Inflammatory macrophage treated with lipopolysaccharide for 4 hours (primary cell): ENCODE measurements at regions not wholly inside any gene's neighbourhood (a gene's known extent, or its start where the extent isn't known, plus 50 kb on each side); places are given as distances from the start of the nearest gene placed in this dataset.

Experiments used
- DNase-seq: peaks from one replicate; pipeline ENCODE4 v3.0.0-alpha.2; 2020

DNA sequence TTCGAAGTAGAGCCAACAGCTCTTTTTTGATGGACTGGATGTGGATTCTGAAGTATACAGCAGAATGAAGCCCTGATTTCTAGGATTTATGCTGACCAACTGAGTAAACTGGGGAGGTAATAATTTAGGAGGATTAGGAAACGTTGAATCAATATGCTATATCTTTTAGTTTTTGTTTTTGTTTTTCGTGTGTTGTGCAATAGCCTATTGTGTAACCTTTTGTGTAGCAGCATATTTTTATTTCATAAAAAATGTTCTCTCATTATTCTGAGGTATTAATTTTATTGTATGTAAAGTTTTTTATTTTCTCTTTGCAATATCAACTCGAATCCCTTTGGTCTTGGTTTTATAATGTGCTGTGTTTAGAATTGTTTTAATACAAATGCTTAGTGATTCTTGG, 902.3 kb downstream of the EFNA5 start:
- DNase-seq, result no peak

DNA sequence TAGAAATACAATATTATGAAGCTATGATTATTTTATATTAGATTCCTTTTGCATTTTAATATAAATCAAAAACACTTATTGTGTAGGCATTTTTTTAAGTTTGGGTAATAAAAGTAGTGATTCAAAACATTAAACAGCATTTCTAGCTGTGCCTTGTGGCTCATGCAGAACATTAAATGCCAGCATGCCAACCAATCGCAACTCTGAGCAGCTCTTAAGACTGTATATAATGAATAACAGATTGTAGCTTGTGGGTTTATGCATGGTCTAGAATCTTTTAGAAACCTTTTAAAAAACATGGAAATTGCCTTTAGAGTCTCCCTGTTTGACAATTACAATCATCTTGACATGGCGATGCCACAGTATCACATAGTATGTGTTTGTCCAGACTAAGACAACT, 903.8 kb downstream of the EFNA5 start:
- DNase-seq, result no peak

DNA sequence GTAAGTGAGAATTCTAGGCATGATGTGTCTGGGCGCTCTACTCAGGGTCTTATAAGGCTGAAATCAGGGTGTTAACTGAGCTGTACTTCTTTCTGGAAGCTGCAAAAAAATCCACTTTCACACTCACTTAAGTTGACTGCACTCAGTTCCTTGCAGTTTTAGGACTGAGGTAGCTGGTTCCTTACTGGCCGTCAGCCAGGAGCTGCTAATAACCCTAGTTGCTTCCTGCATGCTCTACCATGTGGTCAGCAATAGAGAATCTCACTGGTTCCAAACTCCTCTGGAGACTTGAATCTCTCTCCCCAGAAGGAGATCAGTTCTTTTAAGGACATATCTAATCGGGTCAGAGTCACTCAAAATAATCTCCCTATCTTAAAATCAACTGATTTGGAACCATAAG, 911.2 kb downstream of the EFNA5 start:
- DNase-seq, result no peak

DNA sequence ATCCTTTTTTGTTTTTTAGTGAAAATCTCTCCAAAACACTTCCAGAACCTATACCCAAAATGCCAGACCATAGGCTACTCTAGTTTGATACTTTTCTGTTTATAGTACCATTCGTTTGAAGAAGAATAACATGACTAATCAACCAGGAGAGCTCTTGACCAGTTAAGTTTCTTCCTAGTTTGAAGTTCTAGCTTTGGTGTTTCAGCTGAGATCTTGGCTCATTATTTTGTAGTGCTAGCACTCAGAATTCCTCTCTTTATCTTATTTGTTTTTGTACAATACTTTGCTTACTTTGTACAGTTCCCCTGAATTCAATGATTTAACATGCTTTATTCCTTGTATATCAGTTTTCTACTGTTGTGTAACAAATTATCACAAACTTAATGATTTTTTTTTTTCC, 911.6 kb downstream of the EFNA5 start:
- DNase-seq, result no peak

DNA sequence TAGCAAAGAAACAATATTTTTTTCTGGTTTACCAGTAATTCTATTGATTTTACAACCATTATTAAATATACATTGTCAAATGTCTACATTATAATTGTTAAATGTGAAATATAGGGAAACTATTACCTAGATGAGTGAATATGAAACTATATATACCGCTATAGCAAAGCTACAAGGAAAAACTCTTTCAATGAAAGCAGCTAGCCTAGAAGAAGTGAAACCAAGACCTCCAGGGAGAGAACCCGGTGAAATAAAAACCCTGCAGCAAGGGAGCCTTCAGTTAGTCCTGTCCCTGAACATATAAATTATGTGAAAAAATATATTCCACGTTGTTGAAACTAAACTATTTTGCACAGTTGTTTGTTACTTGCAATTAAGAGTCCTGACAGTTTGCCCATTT, 913.1 kb downstream of the EFNA5 start:
- DNase-seq, result no peak

DNA sequence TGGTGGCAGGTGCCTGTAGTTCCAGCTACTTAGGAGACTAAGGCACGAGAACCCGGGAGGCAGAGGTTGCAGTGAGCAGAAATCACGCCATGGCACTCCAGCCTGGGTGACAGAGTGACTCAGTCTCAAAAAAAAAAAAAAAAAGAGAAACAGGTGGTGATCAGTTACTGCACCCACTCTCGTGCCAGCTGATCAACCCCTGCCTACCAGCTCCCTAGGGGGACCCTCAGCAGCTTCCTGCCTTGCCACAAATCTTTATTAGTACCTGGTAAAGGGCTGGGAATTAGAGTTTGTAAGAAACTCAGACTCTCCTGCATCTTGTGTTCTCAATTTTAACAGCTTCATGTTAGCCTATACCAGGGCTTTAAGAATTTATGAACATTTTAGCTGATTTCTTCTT, 914.9 kb downstream of the EFNA5 start:
- no peak for DNase-seq

DNA sequence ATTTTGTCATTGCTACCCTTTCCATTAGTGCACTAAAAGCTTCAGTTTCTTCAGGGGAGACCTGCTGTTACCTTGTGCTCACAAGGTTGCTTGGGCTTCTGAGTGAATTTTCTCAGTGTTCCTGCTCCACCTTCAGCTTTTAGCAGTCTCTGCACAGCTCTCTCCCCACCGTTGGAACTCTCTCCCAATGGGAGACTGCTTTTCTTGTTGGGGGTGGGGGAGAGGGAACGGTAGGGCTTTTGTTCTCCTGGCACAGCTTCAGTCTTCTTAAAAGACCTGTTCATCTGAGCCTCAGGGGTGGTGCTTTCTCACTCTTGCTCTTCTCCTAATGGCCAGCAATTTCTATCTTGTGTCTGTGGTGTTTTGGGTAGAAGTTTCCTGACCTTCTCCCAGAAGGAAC, 915.7 kb downstream of the EFNA5 start:
- DNase-seq, result no peak

DNA sequence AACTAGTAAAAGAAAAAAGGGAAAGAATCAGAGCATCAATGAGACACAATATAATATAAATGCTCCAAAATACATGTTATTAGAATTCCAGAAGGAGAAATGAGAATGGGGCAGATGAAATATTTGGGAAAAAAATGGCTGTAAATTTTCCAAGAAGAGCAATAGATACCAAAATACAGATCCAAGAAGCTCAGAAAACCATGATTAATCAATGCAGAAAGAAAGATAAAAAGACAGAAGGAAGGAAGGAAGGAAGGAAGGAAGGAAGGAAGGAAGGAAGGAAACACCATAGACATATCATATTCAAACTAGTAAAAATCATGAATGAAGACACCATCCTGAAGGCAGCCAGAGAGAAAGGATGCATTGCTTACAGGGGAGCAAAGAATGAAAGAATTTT, 920.9 kb downstream of the EFNA5 start:
- no peak for DNase-seq

DNA sequence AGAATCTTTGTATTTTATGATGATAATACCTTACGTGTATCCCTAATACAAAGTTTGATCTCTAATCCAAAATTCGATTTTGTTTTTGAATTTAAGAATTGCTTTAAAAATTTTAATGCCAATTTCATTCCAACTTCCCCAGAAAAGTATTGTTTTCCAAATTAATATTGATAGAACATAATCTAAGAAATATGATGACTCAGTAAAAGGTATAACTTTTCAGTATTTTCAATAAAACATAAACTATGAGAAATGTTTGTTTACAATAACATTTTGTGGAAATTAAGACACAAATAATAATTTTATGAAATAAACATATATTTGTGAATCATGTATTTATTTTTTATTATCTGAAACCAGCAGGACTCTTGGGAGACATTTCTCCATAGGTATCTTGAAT, 931.6 kb downstream of the EFNA5 start:
- DNase-seq, result no peak

DNA sequence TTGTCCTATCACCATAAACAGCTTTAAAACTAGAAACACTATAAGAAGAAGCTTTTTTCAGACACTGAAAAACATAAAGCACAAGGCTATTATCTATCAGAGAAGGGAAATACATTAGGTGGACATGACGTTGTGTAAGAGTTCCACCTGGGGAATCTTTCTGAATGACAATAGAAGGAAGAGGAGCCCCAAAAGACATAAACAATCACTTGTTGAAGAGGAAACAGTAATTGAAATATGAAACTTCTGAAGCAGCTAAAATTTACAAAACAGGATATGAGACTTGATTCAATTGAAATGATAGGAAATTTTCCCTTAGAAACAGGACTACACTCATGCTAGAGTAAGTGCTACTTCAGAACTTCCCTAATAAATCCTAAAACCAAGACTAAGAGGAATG, 933.6 kb downstream of the EFNA5 start:
- no peak for DNase-seq

DNA sequence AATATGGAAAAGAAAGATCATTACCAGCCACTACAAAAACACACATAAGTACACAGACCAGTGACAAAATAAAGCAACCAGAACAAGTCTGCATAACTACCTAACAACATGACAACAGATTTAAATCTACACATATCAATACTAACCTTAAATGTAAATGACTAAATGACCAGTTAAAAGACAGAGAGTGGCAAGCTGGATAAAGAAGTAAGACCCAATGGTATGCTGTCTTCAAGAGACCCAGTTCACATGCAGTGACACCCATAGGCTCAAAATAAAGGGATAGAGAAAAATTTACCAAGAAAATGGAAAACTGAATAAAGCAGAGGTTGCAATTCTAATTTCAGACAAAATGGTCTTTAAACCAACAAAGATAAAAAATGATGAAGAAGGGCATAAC, 938.1 kb downstream of the EFNA5 start:
- no peak for DNase-seq

DNA sequence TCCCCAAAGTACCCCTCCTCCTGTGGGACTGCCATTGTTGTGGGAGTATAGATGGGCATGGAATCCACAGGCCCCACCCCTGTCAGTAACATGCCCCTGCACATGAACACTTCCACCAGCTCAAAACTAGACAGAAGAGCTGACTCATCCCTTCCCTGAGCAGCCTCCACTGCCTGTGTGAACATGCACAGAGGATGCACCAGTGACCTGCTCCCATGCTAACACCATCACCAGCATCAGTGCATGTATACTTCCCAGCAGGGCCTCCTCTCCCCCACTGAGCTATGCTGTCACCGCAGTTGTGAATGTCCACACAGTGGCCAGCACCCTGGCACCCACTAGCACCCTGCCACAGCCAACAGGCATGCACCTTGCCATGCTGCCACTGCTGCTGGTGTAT, 939.8 kb downstream of the EFNA5 start:
- no peak for DNase-seq

DNA sequence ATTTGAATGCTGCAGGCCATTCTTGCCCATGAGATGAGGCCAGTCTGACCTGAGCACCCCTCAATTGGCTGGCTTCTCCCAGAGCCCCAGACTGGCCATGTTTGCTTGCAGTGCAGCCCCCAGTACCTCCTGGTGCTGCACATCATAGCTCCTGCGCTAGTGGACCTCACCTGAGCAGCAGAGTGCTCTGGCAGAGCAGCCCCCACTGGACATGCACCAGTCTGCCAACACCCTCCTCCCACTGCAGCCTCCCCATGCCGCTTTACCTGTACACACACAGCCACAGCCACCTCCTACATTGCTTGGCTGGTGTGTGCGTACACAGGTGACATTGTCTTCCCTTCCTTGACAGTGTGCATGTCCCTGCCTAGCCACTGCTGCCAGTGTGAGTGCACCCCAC, 940.2 kb downstream of the EFNA5 start:
- DNase-seq, result no peak

DNA sequence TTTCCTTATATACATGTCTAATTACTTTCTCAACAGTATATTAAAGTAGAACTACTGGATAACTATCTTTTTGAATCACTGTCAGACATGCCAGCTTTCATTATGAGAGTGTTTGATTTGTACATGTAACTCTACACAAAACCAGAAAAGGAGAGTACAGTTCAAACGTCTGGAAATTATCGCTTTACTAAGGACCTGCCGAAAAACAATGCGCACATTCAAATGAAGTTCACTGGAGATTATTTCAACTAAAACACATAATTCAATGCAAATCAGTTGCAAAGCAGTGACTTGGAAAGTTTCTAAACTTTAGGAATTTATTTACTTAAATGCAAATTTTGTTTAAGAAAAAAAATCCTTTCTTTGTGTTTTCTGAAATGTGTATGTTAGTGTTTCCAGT, 942.5 kb downstream of the EFNA5 start:
- DNase-seq, result no peak

DNA sequence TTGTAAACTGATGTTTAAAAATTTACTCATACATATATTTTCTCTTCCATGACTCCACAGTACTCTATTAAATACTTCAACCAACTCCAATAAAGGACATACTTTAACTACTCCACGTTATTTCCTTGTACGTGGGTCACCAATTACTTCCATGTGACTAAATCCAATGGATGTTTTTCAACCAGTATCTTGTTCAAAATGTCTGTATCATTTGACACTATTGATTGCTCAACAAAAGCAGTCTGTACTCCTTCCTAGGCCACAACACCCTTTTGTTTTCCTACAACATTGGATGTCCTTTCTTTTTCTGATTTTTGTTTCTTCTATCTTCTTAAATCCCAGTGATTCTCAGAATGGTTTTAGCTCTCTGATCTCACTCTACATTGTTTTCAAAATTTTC, 943.7 kb downstream of the EFNA5 start:
- DNase-seq, result no peak

DNA sequence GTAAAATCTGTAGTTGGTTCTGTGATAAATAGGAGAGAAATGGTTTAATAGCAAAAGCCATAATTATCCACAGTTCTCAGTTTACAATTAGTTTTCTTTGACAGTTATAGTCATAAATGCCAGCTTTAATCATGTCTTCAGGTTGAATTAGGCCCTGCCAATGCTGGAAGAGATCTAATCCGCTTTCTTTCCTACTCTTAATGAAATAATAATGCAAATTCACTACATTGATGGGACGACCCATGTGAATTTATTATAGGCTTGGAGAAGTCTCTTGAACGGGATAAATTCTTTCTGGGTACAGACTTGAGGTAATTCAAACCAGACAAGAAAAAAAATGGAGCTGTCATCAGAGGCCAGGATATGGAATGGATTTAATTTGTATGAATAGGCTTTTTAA, 950.4 kb downstream of the EFNA5 start:
- DNase-seq, result no peak

DNA sequence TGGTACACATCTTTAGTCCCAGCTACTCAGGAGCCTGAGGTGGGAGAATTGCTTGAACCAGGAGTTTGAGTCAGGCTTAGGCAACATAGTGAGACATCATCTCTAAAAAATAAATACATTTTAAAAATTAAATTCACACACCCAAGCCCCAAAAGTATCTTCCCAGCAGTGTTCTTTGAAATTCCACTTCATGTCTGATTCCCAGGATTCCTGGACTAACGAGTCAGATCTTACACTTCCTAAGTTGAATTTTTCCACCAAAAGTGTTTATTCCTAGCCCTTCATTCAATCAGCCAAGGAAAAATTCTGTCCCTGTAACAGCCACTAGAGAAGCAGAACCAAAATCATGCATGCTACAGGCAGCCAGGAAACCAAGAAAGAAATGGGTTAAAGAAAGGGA, 970.9 kb downstream of the EFNA5 start:
- DNase-seq, result no peak

DNA sequence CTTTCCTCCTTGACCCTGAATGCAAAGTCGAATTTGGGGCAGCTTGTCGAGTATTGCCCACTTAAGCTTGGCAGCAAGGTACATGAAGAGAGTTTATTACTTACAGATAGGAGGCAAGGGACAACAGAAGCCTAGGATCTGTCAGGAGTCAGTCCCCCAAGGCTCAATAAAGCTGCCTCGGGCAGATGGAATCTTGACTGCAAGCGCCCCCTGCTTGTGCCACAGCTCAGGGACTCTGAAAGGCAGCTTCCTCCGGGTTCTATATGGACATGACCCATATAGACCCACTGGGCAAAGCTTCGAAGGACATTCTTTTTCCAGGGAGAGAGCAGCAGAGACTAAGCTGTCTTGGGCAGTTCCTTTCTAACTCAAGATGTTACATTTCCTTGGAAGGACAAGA, 971.5 kb downstream of the EFNA5 start:
- DNase-seq, result no peak

DNA sequence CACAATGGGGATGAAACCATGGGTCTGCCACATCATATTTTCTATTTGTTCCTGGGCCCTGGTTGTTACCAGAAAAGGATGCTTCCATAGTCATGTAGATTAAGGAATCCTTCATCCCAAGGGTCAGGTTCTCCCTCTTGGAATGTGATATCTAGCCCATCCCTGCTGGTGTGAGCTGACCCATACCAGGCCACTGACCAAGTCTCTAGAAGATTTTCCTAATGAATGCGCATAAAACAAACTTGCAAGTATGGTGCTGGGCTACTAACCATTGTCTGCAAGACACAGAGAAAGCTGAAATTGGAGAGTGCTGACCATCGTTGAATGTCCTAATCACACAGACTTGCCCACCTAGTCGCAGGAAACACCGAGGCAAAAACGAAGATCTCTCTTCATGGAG, 972.6 kb downstream of the EFNA5 start:
- DNase-seq, result no peak

DNA sequence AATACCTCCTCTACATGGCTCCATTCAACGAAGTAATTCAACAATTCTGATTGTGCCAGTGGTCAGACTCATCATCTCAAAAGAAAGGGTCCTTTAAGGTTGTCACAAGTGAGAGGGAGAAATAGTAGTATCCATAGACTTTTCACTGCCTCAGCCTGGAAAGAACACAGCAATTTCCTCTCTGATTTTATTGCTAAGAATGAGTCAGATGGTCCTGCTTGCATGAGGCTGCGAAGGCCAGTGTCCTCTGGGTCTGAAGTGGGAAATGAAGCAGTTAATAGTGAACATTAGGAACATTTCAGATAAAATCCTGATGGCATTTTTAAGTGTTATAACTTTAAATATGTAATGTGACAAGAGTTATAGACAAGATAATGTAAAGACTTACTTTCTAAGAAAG, 979.0 kb downstream of the EFNA5 start:
- DNase-seq, result no peak

DNA sequence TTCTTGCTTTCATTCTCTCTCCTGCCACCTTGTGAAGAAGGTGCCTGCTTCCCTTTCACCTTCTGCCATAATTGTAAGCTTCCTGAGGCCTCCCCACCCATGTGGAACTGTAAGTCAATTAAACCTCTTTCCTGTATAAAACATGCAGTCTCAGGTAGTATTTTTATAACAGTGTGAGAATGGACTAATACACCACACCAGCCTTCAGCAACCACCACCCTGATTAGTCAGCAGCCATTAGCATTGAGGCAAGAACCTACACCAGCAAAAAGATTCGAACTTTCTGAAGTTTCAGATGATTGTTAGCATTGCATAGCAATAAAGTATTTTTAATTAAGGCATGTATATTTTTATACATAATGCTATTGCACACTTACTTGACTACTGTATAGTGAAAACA, 980.2 kb downstream of the EFNA5 start:
- DNase-seq, result no peak

DNA sequence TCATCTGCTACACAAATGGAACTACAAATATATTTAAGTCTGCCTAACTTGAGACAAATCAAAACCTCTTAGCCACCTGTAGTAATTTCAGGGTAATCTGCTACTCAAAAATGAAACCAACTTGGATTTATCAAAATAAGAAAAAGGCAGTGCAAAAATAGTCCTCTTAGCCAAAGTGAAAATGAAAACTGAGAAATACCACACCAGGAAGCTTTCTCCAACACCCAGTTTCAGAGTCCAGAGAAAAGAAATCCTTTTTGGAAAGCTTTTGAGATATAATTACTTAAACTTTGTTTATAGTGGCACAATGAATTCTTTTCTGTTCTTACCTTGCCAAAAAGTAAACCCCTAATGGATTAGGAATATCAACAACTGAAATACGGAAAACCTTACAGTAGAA, 990.4 kb downstream of the EFNA5 start:
- DNase-seq, result no peak

DNA sequence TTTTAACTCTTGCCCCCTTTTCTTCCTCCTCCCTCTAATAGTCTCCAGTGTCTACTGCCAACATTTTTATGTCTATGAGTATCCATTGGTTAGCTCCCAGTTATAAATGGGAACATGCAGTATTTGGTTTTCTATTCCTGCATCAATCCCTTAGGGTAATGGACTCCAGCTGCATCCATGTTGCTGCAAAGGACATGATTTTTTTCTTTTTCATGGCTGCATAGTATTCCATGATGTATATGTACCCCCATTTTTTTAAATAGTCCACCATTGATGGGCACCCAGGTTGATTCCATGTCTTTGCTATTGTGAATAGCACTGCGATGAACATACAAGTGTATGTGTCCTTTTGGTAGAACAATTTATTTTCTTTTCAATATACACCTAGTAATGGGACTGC, 993.7 kb downstream of the EFNA5 start:
- no peak for DNase-seq

DNA sequence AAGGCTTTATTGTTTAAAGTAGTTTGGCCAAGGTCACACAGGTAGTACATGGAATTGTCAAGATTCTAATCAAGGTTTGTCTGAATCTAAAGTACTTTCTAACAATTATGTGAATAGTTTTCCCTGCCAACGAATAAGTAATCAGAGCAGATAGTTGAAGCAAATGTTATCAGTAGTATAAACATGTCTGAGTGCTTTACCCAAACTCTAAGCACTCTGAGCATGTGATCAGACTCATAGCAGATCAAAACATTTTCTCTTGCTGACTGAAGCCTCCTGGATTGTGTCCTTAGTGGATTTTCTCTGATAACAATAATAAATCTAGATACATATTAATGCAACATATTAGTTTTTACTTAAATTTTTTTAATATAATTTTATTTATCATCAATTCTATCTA, 995.0 kb downstream of the EFNA5 start:
- DNase-seq, result no peak

DNA sequence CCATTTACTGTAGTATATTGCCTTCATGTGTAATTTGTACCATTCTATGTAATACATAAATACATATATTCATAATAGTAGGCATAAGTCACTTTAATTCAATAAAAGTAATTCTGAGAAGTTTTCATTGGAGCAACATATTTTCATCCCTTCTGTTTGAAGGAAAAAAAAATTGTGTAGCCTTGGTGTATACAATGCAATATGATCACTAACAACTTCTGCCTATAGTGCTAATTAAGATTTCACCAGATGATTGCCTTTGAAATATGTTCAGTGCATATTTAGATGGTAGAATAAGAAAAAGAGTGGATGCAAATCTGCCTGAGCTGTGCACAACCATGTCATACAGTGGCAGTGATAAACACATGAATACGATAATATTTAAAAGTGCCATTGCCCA, 996.8 kb downstream of the EFNA5 start:
- DNase-seq, result no peak

DNA sequence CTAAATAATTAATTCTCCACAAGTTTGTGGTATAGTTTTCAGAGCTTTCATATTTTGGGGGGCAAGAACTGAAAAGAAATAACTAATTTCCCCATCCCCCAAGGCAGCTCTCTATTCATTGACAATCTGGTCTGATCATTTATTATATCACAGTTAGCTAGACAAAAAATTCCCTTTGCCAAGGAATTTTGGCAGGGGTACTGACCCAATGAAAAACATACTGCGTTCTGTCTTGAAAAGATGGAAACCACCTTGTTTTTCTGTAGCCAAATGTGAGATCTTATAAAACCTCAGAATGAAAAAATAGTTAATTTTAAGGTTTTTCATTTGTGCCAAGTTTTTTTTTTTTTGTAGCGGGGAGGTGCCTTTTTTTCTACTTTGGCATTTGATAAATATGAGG, 1008.9 kb downstream of the EFNA5 start:
- no peak for DNase-seq

DNA sequence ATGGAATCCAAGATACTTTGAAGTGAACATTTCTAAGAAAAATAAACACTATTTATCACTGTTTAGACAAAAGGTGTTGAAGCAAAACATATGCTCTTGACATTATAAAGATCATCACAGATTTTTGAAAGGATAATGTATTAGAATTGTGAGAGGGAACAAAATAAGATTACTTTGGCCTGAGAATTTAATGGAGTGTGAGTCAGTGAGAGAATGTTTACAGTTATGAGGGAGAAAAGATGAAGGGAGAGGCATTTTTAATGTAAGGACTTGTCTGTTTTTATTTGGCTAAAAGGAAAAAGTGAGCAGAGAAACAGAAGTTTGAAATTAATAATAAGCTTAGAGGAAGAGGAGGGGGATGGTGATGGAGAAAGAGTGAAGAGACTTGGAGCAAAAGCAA, 1010.1 kb downstream of the EFNA5 start:
- no peak for DNase-seq
